H9 (cell line): ENCODE measurements at regions not wholly inside any gene's neighbourhood (a gene's known extent, or its start where the extent isn't known, plus 50 kb on each side); places are given as distances from the start of the nearest gene placed in this dataset.

ENCODE experiments used
- DNase-seq: peaks from one replicate; pipeline ENCODE4 v3.0.0-alpha.2; 2017
- H2AFZ ChIP-seq: one replicate; pipeline ENCODE4 v1.6.1; 2013; ENCODE audit warnings: mild to moderate bottlenecking, low read length, control low read depth, moderate library complexity
- H2AK5ac ChIP-seq: 2 replicates; pipeline ENCODE4 v1.6.1; 2013; ENCODE audit warnings: low read length, control low read depth, mixed read lengths; ENCODE audit not compliant: insufficient read length
- H2BK120ac ChIP-seq: one replicate; pipeline ENCODE4 v1.6.1; 2013; ENCODE audit warnings: low read depth, mild to moderate bottlenecking, low read length, control low read depth, inconsistent platforms; ENCODE audit not compliant: poor library complexity, severe bottlenecking
- H2BK12ac ChIP-seq: 2 replicates; pipeline ENCODE4 v1.6.1; 2013; ENCODE audit warnings: low read length, control low read depth, mixed read lengths, low read depth; ENCODE audit not compliant: insufficient read length
- H2BK15ac ChIP-seq: 2 replicates; pipeline ENCODE4 v1.6.1; 2013; ENCODE audit warnings: low read depth, low read length, control low read depth
- H2BK20ac ChIP-seq: one replicate; pipeline ENCODE4 v1.6.1; 2013; ENCODE audit warnings: low read depth, mild to moderate bottlenecking, low read length, control low read depth, inconsistent platforms; ENCODE audit not compliant: poor library complexity, severe bottlenecking
- H2BK5ac ChIP-seq: 2 replicates; pipeline ENCODE4 v1.6.1; 2013; ENCODE audit warnings: low read length, control low read depth, mixed read lengths; ENCODE audit not compliant: insufficient read length
- H3K14ac ChIP-seq: 2 replicates; pipeline ENCODE4 v1.6.1; 2013; ENCODE audit warnings: low read length, control low read depth; ENCODE audit not compliant: insufficient read depth
- H3K18ac ChIP-seq: 2 replicates; pipeline ENCODE4 v1.6.1; 2013; ENCODE audit warnings: low read depth, mild to moderate bottlenecking, mixed read lengths, low read length, control low read depth; ENCODE audit not compliant: insufficient read length
- H3K23ac ChIP-seq: 2 replicates; pipeline ENCODE4 v1.6.1; 2013; ENCODE audit warnings: low read length, control low read depth, mixed read lengths, low read depth; ENCODE audit not compliant: insufficient read length
- H3K23me2 ChIP-seq: 2 replicates; pipeline ENCODE4 v1.6.1; 2013; ENCODE audit warnings: low read depth, mild to moderate bottlenecking, mixed read lengths, low read length, control low read depth; ENCODE audit not compliant: insufficient read length, poor library complexity, severe bottlenecking
- H3K27ac ChIP-seq: 2 replicates; pipeline ENCODE4 v1.5.1; 2013; ENCODE audit warnings: low read length, control low read depth, mixed read lengths, low read depth; ENCODE audit not compliant: insufficient read length
- H3K27me3 ChIP-seq: 2 replicates; pipeline ENCODE4 v1.6.1; 2013; ENCODE audit warnings: low read length, control low read depth, inconsistent platforms; ENCODE audit not compliant: insufficient read depth
- H3K4ac ChIP-seq: 2 replicates; pipeline ENCODE4 v1.6.1; 2013; ENCODE audit warnings: low read depth, mild to moderate bottlenecking, control low read depth, inconsistent platforms, low read length, moderate library complexity
- H3K4me1 ChIP-seq: 2 replicates; pipeline ENCODE4 v1.6.1; 2013; ENCODE audit warnings: low read length, control low read depth, inconsistent platforms; ENCODE audit not compliant: insufficient read depth
- H3K4me2 ChIP-seq: 2 replicates; pipeline ENCODE4 v1.6.1; 2013; ENCODE audit warnings: low read length, control low read depth, mixed read lengths; ENCODE audit not compliant: insufficient read length, insufficient read depth
- H3K56ac ChIP-seq: 2 replicates; pipeline ENCODE4 v1.6.1; 2013; ENCODE audit warnings: low read depth, mild to moderate bottlenecking, mixed read lengths, low read length, control low read depth; ENCODE audit not compliant: insufficient read length
- H3K79me1 ChIP-seq: 2 replicates; pipeline ENCODE4 v1.6.1; 2013; ENCODE audit warnings: low read depth, mild to moderate bottlenecking, moderate library complexity, low read length, control low read depth, inconsistent platforms; ENCODE audit not compliant: insufficient read depth, poor library complexity, severe bottlenecking
- H3K79me2 ChIP-seq: 2 replicates; pipeline ENCODE4 v1.6.1; 2013; ENCODE audit warnings: low read length, control low read depth, inconsistent platforms; ENCODE audit not compliant: insufficient read depth
- H3K9ac ChIP-seq: 2 replicates; pipeline ENCODE4 v1.6.1; 2013; ENCODE audit warnings: low read length, control low read depth, mixed read lengths; ENCODE audit not compliant: insufficient read length; ENCODE audit errors: extremely low read depth
- H3K9me3 ChIP-seq: one replicate; pipeline ENCODE4 v1.6.1; 2013; ENCODE audit warnings: low read depth, low read length, inconsistent platforms; ENCODE audit not compliant: control insufficient read depth
- H3T11ph ChIP-seq: one replicate; pipeline ENCODE4 v1.6.1; 2013; ENCODE audit warnings: mild to moderate bottlenecking, low read length, control low read depth, inconsistent platforms
- H4K20me1 ChIP-seq: one replicate; pipeline ENCODE4 v1.6.1; 2013; ENCODE audit not compliant: control insufficient read depth, insufficient read length, insufficient read depth
- H4K5ac ChIP-seq: 2 replicates; pipeline ENCODE4 v1.6.1; 2013; ENCODE audit warnings: low read depth, mild to moderate bottlenecking, mixed read lengths, low read length, control low read depth; ENCODE audit not compliant: insufficient read length
- H4K8ac ChIP-seq: replicated peaks from 2 replicates; pipeline ENCODE4 v1.6.1; 2013; ENCODE audit warnings: low read length, control low read depth, mixed read lengths, low read depth; ENCODE audit not compliant: insufficient read length
- H4K91ac ChIP-seq: 2 replicates; pipeline ENCODE4 v1.6.1; 2013; ENCODE audit warnings: low read depth, mild to moderate bottlenecking, moderate library complexity, mixed read lengths, low read length, control low read depth; ENCODE audit not compliant: insufficient read length
- H3K27ac Mint-ChIP-seq, 3 experiments: 2 replicates in 2 of 3; 3 replicates in 1 of 3; pipeline ENCODE4 v1.8.0; 2020 to 2021; ENCODE audit warnings: mixed read lengths in 3 of 3, mild to moderate bottlenecking in 1 of 3, moderate library complexity in 1 of 3
- H3K27me3 Mint-ChIP-seq: 2 replicates; pipeline ENCODE4 v1.8.0; 2021; ENCODE audit warnings: low read depth, mild to moderate bottlenecking, moderate library complexity, mixed read lengths
- H3K36me3 Mint-ChIP-seq, 3 experiments: 2 replicates in 2 of 3; 3 replicates in 1 of 3; pipeline ENCODE4 v1.8.0; 2020 to 2021; ENCODE audit warnings: low read depth in 3 of 3, mixed read lengths in 3 of 3; ENCODE audit not compliant: insufficient read depth in 1 of 3
- H3K4me1 Mint-ChIP-seq, 2 experiments: 2 replicates each; pipeline ENCODE4 v1.8.0; 2020; ENCODE audit warnings: mixed read lengths in 2 of 2
- H3K4me3 Mint-ChIP-seq, 2 experiments: 2 replicates in 1 of 2; 3 replicates in 1 of 2; pipeline ENCODE4 v1.8.0; 2020 to 2021; ENCODE audit warnings: mild to moderate bottlenecking in 2 of 2, mixed read lengths in 2 of 2, moderate library complexity in 1 of 2
- H3K9me3 Mint-ChIP-seq, 2 experiments: 2 replicates in 1 of 2; 3 replicates in 1 of 2; pipeline ENCODE4 v1.8.0; 2020; ENCODE audit warnings: mild to moderate bottlenecking in 2 of 2, mixed read lengths in 2 of 2, moderate library complexity in 1 of 2
- WGBS: extraction: QIAGEN DNeasy Blood & Tissue Kit; methylation state at CpG from one replicate; pipeline ENCODE4 v1.1.7; 2013; ENCODE audit warnings: missing lambda C conversion rate, low lambda C conversion rate, mixed read lengths; ENCODE audit not compliant: insufficient read length; ENCODE audit errors: extremely low coverage; 5-methylcytosine and 5-hydroxymethylcytosine counted together
- TF ChIP-seq, protein P1 (sequence below): fragments of 200-600 bp; sonication (generic); conservative IDR thresholded peaks from 3 replicates; pipeline ENCODE4 v1.8.0; 2021; ENCODE audit warnings: antibody characterized with exemption, mild to moderate bottlenecking

- peak overlapping the region in 1 of 3 experiments; percentile 32; a peak in 2 of 7 replicates for H3K27ac Mint-ChIP-seq
These were observed 175.2 kb upstream of the ARID1B start for GRCh38 chr6:156602066-156602385.

More at GRCh38 chr6:156602066-156602385, 175.2 kb upstream of the ARID1B start:
- Histone ChIP-seq H3K79me1 (no peaks in the 10 kb centered on the region), H3K18ac (no peak overlapping the region), H3K4me2 (no peak overlapping the region), H3T11ph (no peak overlapping the region), H3K23ac (no peak overlapping the region), H2AK5ac (no peak overlapping the region), H3K9ac (no peak overlapping the region), H2BK20ac (no peak overlapping the region), H2BK15ac (no peak overlapping the region), H2BK120ac (no peak overlapping the region), H3K56ac (no peak overlapping the region), H2AFZ (no peak overlapping the region), H3K4ac (no peak overlapping the region), H2BK12ac (no peak overlapping the region), H3K79me2 (no peaks in the 10 kb centered on the region), H3K9me3 (peaks cover 5% of the 10 kb centered on the region), H4K91ac (no peak overlapping the region), H3K4me1 (no peaks in the 10 kb centered on the region), H3K27ac (no peak overlapping the region), H3K14ac (no peak overlapping the region), H4K8ac (no peak overlapping the region), H4K5ac (no peak overlapping the region), H3K27me3 (no peaks in the 10 kb centered on the region), H3K23me2 (no peaks in the 10 kb centered on the region), H2BK5ac (no peak overlapping the region), H4K20me1 (no peaks in the 10 kb centered on the region)
- Mint-ChIP-seq H3K36me3 (peaks cover 6 to 26% (median 10%) of the 10 kb centered on the region in 3 experiments), H3K4me1 (peaks cover 17 to 20% of the 10 kb centered on the region in 2 experiments), H3K27me3 (peaks cover 3% of the 10 kb centered on the region), H3K9me3 (peaks cover 22 to 25% of the 10 kb centered on the region in 2 experiments), H3K4me3 (no peak overlapping the region)
- TF ChIP-seq, protein P1, sequence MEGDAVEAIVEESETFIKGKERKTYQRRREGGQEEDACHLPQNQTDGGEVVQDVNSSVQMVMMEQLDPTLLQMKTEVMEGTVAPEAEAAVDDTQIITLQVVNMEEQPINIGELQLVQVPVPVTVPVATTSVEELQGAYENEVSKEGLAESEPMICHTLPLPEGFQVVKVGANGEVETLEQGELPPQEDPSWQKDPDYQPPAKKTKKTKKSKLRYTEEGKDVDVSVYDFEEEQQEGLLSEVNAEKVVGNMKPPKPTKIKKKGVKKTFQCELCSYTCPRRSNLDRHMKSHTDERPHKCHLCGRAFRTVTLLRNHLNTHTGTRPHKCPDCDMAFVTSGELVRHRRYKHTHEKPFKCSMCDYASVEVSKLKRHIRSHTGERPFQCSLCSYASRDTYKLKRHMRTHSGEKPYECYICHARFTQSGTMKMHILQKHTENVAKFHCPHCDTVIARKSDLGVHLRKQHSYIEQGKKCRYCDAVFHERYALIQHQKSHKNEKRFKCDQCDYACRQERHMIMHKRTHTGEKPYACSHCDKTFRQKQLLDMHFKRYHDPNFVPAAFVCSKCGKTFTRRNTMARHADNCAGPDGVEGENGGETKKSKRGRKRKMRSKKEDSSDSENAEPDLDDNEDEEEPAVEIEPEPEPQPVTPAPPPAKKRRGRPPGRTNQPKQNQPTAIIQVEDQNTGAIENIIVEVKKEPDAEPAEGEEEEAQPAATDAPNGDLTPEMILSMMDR = no peak
- no CpG with 5 or more reads among the region's 7 CpGs for WGBS
- DNase-seq = no peak
